Psoas muscle (tissue), 7 donors: ENCODE measurements at regions not wholly inside any gene's neighbourhood (a gene's known extent, or its start where the extent isn't known, plus 50 kb on each side); places are given as distances from the start of the nearest gene placed in this dataset.
A peak's percentile ranks its signal among the peaks of the same experiment; 100 is the strongest.

Experiments
- ATAC-seq, 4 donors: fragments of 200-7000 bp; cut with Tn5 transposase; one replicate each; pipeline ENCODE4 v1.9.1; 2020; ENCODE audit warnings: moderate library complexity in 3 of 4, mild to moderate bottlenecking in 2 of 4
- DNase-seq, 2 donors: peaks; one replicate each; pipeline ENCODE4 v3.0.0-alpha.2; 2020
- H3K27ac ChIP-seq: fragments of 200-600 bp; one replicate; pipeline ENCODE4 v1.8.0; 2022
- H3K27me3 ChIP-seq, 3 donors: fragments of 200-600 bp in 1 of 3; one replicate each; pipeline versions ENCODE4 v1.6.1 to v1.8.0; 2013 to 2022; ENCODE audit warnings: low read length in 2 of 3, mild to moderate bottlenecking in 2 of 3, moderate library complexity in 1 of 3; ENCODE audit not compliant: insufficient read depth in 3 of 3
- H3K36me3 ChIP-seq, 2 donors: fragments of 200-600 bp in 1 of 2; one replicate each; pipeline versions ENCODE4 v1.6.1 to v1.8.0; 2013 to 2022; ENCODE audit warnings: low read depth in 1 of 2, mild to moderate bottlenecking in 1 of 2, moderate library complexity in 1 of 2; ENCODE audit not compliant: insufficient read depth in 1 of 2
- H3K4me1 ChIP-seq: fragments of 200-600 bp; one replicate; pipeline ENCODE4 v1.8.0; 2022
- H3K4me3 ChIP-seq: fragments of 200-600 bp; one replicate; pipeline ENCODE4 v1.8.0; 2022; ENCODE audit warnings: mild to moderate bottlenecking
- H3K9me3 ChIP-seq: fragments of 200-600 bp; one replicate; pipeline ENCODE4 v1.8.0; 2022
- whole genome bisulfite sequencing, 3 donors: extraction: QIAGEN DNeasy Blood & Tissue Kit; methylation state at CpG; one replicate each; pipeline versions ENCODE4 v1.1.6 to v1.1.7; 2013; 5-methylcytosine and 5-hydroxymethylcytosine counted together
- intact Hi-C, 2 donors: fragments of 100-400 bp; cut with DNase I; formaldehyde crosslinking; loops; one replicate each; pipeline versions ENCODE4 v1.11.0 to v1.14.2; 2022
- TF ChIP-seq, protein P1 (sequence below): fragments of 200-600 bp; IDR thresholded peaks from one replicate; pipeline ENCODE4 v1.8.0; 2022; ENCODE audit warnings: antibody characterized with exemption
- donor health status: healthy with polysubstance abuse.
- donor health status: DM: no; HTN: no; CAD: no; lungs with moderate emphysema.
- donor health status: Bipolar disorder and iron deficiency.
- donor health status: healthy.
- donor health status: DM: yes; HTN: yes; CAD: no.
- donor health status: DM: no; HTN: no; CAD: no.
- donor health status: DM: yes; HTN: yes; CAD: no.

DNA sequence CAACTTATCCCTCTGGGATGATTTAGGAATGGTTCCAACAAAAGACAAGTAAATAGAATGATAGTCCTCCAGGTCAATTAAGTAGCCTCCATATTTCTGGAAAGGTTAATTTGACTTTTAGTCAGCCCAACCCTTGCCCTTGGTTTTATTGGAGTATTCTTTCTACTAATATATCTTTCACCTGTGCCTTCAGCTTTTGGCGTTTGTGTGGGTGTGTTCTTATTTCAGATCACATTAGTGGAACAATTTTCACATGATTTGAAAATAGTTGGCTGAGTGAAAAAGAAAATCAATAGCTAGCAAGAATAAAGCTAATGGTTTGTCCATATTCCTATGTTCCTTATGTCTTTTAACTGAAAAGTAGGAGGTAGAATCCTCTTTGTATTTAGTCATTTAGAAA lies 239.6 kb upstream of the SGK1 start:
- 68 to 75% (median 71%) methylated on average over 1 of the region's 1 CpG for WGBS, 3 donors

DNA sequence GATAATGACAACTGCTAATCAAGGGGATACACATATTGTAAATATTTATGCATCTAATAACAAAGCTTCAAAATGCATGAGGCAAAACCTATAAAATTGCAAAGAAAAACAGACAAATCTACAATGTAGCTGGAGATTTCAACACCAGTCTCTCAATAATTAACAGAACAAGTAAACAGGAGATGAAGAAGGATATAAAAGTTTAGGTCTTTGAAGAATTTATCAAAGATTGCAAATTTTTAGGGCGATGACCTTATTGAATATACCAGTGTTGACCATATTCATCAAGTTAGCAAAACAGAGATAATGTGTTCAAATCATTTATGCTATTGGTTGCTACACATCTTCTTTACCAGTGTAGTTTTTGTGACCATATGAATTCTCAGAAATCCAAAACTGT lies 237.8 kb upstream of the SGK1 start:
- Histone ChIP-seq H3K36me3 (no peaks in the 10 kb centered on the region), H3K27ac (no peak overlapping the region), H3K4me1 (peaks cover 7% of the 10 kb centered on the region), H3K9me3 (peaks cover 7% of the 10 kb centered on the region), H3K27me3 (no peaks in the 10 kb centered on the region), H3K4me3 (no peak overlapping the region)
- ATAC-seq (no peak), DNase-seq (no peak)
- 91 to 93% (median 92%) methylated on average over 1 of the region's 1 CpG for WGBS, 3 donors
- TF ChIP-seq, protein P1, sequence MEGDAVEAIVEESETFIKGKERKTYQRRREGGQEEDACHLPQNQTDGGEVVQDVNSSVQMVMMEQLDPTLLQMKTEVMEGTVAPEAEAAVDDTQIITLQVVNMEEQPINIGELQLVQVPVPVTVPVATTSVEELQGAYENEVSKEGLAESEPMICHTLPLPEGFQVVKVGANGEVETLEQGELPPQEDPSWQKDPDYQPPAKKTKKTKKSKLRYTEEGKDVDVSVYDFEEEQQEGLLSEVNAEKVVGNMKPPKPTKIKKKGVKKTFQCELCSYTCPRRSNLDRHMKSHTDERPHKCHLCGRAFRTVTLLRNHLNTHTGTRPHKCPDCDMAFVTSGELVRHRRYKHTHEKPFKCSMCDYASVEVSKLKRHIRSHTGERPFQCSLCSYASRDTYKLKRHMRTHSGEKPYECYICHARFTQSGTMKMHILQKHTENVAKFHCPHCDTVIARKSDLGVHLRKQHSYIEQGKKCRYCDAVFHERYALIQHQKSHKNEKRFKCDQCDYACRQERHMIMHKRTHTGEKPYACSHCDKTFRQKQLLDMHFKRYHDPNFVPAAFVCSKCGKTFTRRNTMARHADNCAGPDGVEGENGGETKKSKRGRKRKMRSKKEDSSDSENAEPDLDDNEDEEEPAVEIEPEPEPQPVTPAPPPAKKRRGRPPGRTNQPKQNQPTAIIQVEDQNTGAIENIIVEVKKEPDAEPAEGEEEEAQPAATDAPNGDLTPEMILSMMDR, result no peak
- intact Hi-C loops, result no loop called here

More for the DNA sequence above, 239.6 kb upstream of the SGK1 start:
- no peaks in the 10 kb centered on the region for H3K36me3 ChIP-seq
- H3K27ac ChIP-seq, result no peak overlapping the region
- no peak for DNase-seq
- no peaks in the 10 kb centered on the region for H3K4me1 ChIP-seq
- TF ChIP-seq, protein P1, result no peak
- peaks cover 7% of the 10 kb centered on the region for H3K9me3 ChIP-seq
- no peak for ATAC-seq
- intact Hi-C loops, result no loop called here
- H3K27me3 ChIP-seq, result no peaks in the 10 kb centered on the region
- H3K4me3 ChIP-seq, result no peak overlapping the region

DNA sequence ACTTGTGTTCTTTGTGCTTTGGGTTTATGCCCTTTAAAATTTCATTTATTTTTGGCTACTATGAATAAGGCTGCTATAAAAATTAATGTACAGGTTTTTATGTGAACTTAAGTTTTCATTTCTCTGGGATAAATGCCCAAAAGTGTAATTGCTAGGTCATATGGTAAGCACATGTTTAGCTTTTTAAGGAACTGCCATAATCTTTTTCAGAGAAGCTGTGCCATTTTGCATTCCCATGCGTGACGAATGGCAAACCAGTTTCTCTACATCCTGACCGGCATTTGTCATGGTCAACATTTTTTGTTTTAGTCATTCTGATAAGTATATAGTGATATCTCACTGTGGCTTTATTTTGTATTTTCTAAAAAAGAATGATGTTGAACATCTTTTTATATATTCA lies 236.0 kb upstream of the SGK1 start:
- Histone ChIP-seq H3K27ac (no peak overlapping the region), H3K27me3 (no peaks in the 10 kb centered on the region), H3K4me1 (peaks cover 7% of the 10 kb centered on the region), H3K4me3 (no peak overlapping the region), H3K9me3 (peaks cover 7% of the 10 kb centered on the region), H3K36me3 (no peaks in the 10 kb centered on the region)
- TF ChIP-seq, protein P1, result no peak
- DNase-seq (no peak), ATAC-seq (no peak)
- intact Hi-C loops, result no loop called here
- WGBS, 3 donors, result 66 to 71% (median 69%) methylated on average over 3 of the region's 3 CpGs

DNA sequence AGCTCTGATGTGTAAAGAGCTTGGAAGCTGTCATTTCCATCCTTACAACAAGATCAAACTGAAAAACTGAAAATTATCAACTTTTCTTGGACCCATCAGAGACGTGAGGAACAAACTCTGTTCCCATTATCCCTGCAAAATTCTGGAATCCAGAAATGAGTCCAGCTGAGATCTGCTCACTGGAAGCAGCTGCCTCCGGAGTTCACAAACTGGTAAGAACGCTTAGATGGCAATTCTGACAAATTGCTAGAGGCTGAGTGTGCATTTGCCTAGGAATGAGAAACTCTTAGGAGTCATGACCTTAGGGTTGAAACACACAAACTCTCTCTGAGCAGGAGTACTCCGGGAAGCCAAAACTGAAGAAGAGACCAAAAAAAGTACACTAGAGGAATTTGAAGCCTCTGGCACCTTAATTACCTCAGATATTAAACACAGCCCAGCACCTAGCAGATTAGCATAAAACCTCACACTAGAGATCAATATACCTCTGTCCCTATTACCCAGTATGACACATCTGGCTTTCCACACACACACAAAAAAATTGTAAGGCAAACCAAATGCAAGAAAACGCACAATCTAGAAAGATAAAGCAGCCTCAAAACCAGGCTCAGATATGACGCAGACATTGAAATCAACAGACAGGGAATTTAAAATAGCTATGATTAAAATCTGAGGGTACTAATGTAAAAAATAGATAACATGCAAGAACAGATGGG lies 233.5 kb upstream of the SGK1 start:
- Histone ChIP-seq H3K4me3 (no peak overlapping the region), H3K9me3 (peaks cover 5% of the 10 kb centered on the region), H3K27me3 (no peaks in the 10 kb centered on the region), H3K27ac (no peak overlapping the region), H3K36me3 (no peaks in the 10 kb centered on the region), H3K4me1 (peaks cover 7% of the 10 kb centered on the region)
- TF ChIP-seq, protein P1, result no peak
- intact Hi-C loops, result no loop called here
- DNase-seq (no peak), ATAC-seq (peak in 1 of 4 donors; percentile 35)
- WGBS, 3 donors, result 45 to 54% (median 46%) methylated on average over 6 of the region's 6 CpGs

DNA sequence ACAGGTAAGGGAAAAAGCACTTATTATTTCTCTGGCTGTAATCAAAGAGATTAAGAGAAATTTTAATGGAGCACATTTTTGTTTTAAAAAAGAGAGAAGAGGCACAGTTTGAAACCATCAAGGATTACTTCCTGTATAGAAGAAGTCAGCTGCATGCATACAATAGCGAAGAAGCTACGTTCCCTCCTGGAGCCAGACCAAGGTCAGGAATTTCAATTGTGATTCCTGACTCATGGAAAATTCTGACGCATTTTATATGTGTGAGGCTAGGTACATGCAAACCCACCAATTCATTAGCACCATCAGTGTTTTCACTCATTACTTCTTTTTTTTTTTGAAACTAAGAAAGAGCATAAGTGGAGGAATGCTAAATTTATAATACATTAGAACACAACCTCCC lies 232.7 kb upstream of the SGK1 start:
- Histone ChIP-seq H3K27me3 (no peaks in the 10 kb centered on the region), H3K36me3 (no peaks in the 10 kb centered on the region), H3K27ac (no peak overlapping the region), H3K4me3 (no peak overlapping the region), H3K4me1 (peaks cover 7% of the 10 kb centered on the region), H3K9me3 (peaks cover under 1% of the 10 kb centered on the region)
- no peak for ATAC-seq
- TF ChIP-seq, protein P1, result no peak
- no peak for DNase-seq
- intact Hi-C loops, result no loop called here
- WGBS, 3 donors, result 52 to 65% (median 61%) methylated on average over 3 of the region's 3 CpGs
